B cell (primary cell): ENCODE measurements at regions not wholly inside any gene's neighbourhood (a gene's known extent, or its start where the extent isn't known, plus 50 kb on each side); places are given as distances from the start of the nearest gene placed in this dataset.

Source experiments
- ATAC-seq: fragments of 200-7000 bp; cut with Tn5 transposase; one replicate; pipeline ENCODE4 v1.10.0; 2021; ENCODE audit warnings: low read depth, mild to moderate bottlenecking, moderate number of reproducible peaks, moderate library complexity
- CTCF ChIA-PET: fragments of 350-600 bp; sonication (Branson Sonifier 250); formaldehyde crosslinking; loops from one replicate; lab custom pipeline; 2021; ENCODE audit warnings: antibody characterized with exemption, inconsistent platforms; lab: Charles Lee
- POLR2A ChIA-PET: fragments of 350-600 bp; sonication (Branson Sonifier 250); formaldehyde crosslinking; loops from one replicate; lab custom pipeline; 2021; ENCODE audit warnings: antibody characterized with exemption; lab: Charles Lee
- DNase-seq: peaks from one replicate; pipeline ENCODE4 v3.0.0; 2013
- H2AFZ ChIP-seq: 2 replicates; pipeline ENCODE4 v1.6.1; 2012; ENCODE audit warnings: mild to moderate bottlenecking, low read depth, low read length; ENCODE audit not compliant: insufficient read depth, poor library complexity, severe bottlenecking
- H3K27ac ChIP-seq, 2 donors: 1 replicate in 1 of 2; 2 replicates in 1 of 2; pipeline ENCODE4 v1.5.1; 2012 to 2013; ENCODE audit warnings: low read length in 2 of 2, mild to moderate bottlenecking in 2 of 2, moderate library complexity in 1 of 2
- H3K27me3 ChIP-seq, 4 experiments: fragments of 200-600 bp in 1 of 4; sonication (generic) in 1 of 4; replicated peaks in 1 of 4; 1 replicate in 2 of 4; 2 replicates in 2 of 4; pipeline versions ENCODE4 v1.6.1 to v1.7.0; 2013 to 2016; ENCODE audit warnings: low read length in 3 of 4, mild to moderate bottlenecking in 2 of 4, mixed read lengths in 1 of 4, moderate library complexity in 1 of 4; ENCODE audit not compliant: insufficient read depth in 4 of 4, control insufficient read depth in 3 of 4; ENCODE audit errors: control extremely low read depth in 1 of 4
- H3K36me3 ChIP-seq, 2 experiments: replicated peaks in 1 of 2; 1 replicate in 1 of 2; 2 replicates in 1 of 2; pipeline versions ENCODE4 v1.6.1 to v1.7.1; 2013; ENCODE audit warnings: low read length in 1 of 2; ENCODE audit not compliant: insufficient read depth in 2 of 2, control insufficient read depth in 1 of 2; ENCODE audit errors: control extremely low read depth in 1 of 2, extremely low read depth in 1 of 2
- H3K4me1 ChIP-seq, 2 donors: fragments of 200-600 bp in 1 of 2; sonication (generic) in 1 of 2; 1 replicate in 1 of 2; 2 replicates in 1 of 2; pipeline versions ENCODE4 v1.5.1 to v1.6.1; 2013 to 2017; ENCODE audit warnings: low read length in 2 of 2; ENCODE audit not compliant: control insufficient read depth in 2 of 2, insufficient read depth in 2 of 2
- H3K4me2 ChIP-seq: replicated peaks from 2 replicates; pipeline ENCODE3; 2012; ENCODE audit warnings: mild to moderate bottlenecking, low read depth, low read length; ENCODE audit not compliant: poor library complexity, severe bottlenecking
- H3K4me3 ChIP-seq, 5 experiments: fragments of 200-600 bp in 1 of 5; sonication (generic) in 1 of 5; 1 replicate in 3 of 5; 2 replicates in 2 of 5; pipeline versions ENCODE4 v1.5.1 to v1.7.0; 2011 to 2016; ENCODE audit warnings: low read length in 4 of 5, mild to moderate bottlenecking in 4 of 5, low read depth in 2 of 5, control low read depth in 1 of 5, moderate library complexity in 1 of 5; ENCODE audit not compliant: insufficient read depth in 1 of 5; ENCODE audit errors: control extremely low read depth in 1 of 5, extremely low read depth in 1 of 5
- H3K79me2 ChIP-seq: fragments of 200-600 bp; sonication (generic); one replicate; pipeline ENCODE4 v1.6.0; 2016; ENCODE audit warnings: low read length; ENCODE audit not compliant: control insufficient read depth, insufficient read depth
- H3K9ac ChIP-seq: fragments of 200-600 bp; sonication (generic); 2 replicates; pipeline ENCODE4 v1.6.1; 2017; ENCODE audit warnings: mild to moderate bottlenecking, low read length, moderate library complexity
- H3K9me3 ChIP-seq, 3 donors: one replicate each; pipeline versions ENCODE4 v1.6.1 to v1.7.1; 2013; ENCODE audit warnings: low read length in 2 of 3; ENCODE audit not compliant: control insufficient read depth in 2 of 3, insufficient read depth in 1 of 3; ENCODE audit errors: control extremely low read depth in 1 of 3
- H4K20me1 ChIP-seq: 2 replicates; pipeline ENCODE4 v1.6.0; 2012; ENCODE audit warnings: mild to moderate bottlenecking, low read length; ENCODE audit not compliant: insufficient read depth, control insufficient read depth, poor library complexity, severe bottlenecking
- H3K27ac Mint-ChIP-seq: one replicate; pipeline ENCODE4 v1.8.0; 2021; ENCODE audit warnings: mixed read lengths
- H3K27me3 Mint-ChIP-seq: one replicate; pipeline ENCODE4 v1.8.0; 2021; ENCODE audit warnings: mixed read lengths
- H3K4me1 Mint-ChIP-seq: one replicate; pipeline ENCODE4 v1.8.0; 2021; ENCODE audit warnings: mixed read lengths
- H3K4me3 Mint-ChIP-seq: one replicate; pipeline ENCODE4 v1.8.0; 2021; ENCODE audit warnings: mixed read lengths
- H3K9me3 Mint-ChIP-seq: one replicate; pipeline ENCODE4 v1.8.0; 2022; ENCODE audit warnings: mixed read lengths; ENCODE audit not compliant: insufficient read depth
- EZH2 ChIP-seq: IDR thresholded peaks from 2 replicates; pipeline ENCODE4 v1.6.1; 2012; ENCODE audit warnings: borderline replicate concordance, low read depth, mild to moderate bottlenecking, moderate library complexity, low read length; ENCODE audit not compliant: insufficient read depth, poor library complexity, severe bottlenecking
- WGBS: methylation state at CpG from one replicate; pipeline ENCODE4 v1.1.5; 2013; ENCODE audit warnings: missing lambda C conversion rate; ENCODE audit not compliant: insufficient coverage; 5-methylcytosine and 5-hydroxymethylcytosine counted together
- intact Hi-C: fragments of 100-400 bp; cut with micrococcal nuclease; formaldehyde crosslinking; loops from one replicate; pipeline ENCODE4 v1.10.0; 2022
- TF ChIP-seq, protein P1 (sequence below): fragments of 200-600 bp; IDR thresholded peaks from one replicate; pipeline ENCODE4 v1.8.0; 2022; ENCODE audit warnings: antibody characterized with exemption, mild to moderate bottlenecking

DNA sequence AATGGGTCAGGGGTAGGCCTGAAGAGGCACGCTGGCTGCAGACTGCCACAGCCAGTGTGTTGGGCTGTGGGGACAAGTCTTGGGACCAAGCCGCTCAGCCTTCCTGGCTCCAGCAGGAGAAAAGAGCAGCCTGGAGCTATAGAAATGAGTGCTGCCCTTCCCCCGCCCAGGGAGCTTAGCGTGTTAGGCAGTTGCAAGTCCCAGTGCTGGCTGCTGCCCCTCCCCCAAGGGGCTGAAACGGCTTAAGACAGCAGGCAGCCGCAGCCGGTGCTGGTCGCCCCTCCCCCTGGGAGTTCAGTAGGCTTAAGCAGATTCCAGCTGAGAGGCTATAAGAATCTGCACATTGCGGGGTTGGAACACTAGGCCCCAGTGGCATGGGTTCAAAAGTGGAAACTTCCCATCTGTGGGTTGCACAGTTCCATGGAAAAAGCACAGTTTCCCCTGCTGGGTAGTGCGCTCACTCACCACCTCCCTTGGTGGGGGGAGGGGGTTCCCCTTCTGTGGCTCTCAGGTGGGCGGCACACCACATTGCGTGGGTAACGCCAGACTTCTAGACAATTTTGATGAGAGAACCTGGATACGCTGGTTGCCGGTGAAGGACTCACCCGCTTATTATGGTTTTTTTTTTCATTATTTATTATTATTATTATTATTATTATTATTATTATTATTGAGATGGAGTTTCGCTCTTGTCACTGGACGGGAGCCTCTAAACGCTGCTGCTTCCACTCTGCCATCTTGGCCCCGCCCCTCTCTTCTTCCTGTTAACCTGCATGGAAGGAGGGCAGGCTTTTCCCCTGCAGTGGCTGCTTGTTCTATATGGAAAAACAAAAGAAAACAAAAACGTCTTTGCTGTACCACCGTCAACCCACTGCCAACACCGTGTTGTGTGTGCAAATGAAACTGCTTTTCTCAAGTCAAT lies 151.1 kb downstream of the CXCL12 start:
- H3K4me3 ChIP-seq: no peak overlapping the region
- DNase-seq: no peak
- H3K27me3 ChIP-seq: no peaks in the 10 kb centered on the region
- no peak overlapping the region for H3K4me3 Mint-ChIP-seq
- no peak overlapping the region for H3K4me2 ChIP-seq
- H3K79me2 ChIP-seq: no peaks in the 10 kb centered on the region
- peaks cover 0 to 13% (median 0%) of the 10 kb centered on the region in 3 donors for H3K9me3 ChIP-seq
- TF ChIP-seq, protein P1, sequence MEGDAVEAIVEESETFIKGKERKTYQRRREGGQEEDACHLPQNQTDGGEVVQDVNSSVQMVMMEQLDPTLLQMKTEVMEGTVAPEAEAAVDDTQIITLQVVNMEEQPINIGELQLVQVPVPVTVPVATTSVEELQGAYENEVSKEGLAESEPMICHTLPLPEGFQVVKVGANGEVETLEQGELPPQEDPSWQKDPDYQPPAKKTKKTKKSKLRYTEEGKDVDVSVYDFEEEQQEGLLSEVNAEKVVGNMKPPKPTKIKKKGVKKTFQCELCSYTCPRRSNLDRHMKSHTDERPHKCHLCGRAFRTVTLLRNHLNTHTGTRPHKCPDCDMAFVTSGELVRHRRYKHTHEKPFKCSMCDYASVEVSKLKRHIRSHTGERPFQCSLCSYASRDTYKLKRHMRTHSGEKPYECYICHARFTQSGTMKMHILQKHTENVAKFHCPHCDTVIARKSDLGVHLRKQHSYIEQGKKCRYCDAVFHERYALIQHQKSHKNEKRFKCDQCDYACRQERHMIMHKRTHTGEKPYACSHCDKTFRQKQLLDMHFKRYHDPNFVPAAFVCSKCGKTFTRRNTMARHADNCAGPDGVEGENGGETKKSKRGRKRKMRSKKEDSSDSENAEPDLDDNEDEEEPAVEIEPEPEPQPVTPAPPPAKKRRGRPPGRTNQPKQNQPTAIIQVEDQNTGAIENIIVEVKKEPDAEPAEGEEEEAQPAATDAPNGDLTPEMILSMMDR: no peak
- no peak for TF ChIP-seq EZH2
- no peaks in the 10 kb centered on the region for H3K4me1 ChIP-seq
- intact Hi-C loops: no loop called here
- H3K27me3 Mint-ChIP-seq: no peaks in the 10 kb centered on the region
- ATAC-seq: no peak
- ChIA-PET POLR2A (no interaction called here), CTCF (no interaction called here)
- WGBS: 56% methylated on average over 12 of the region's 23 CpGs
- H2AFZ ChIP-seq: no peak overlapping the region
- no peak overlapping the region for H3K9ac ChIP-seq
- H4K20me1 ChIP-seq: no peaks in the 10 kb centered on the region
- no peaks in the 10 kb centered on the region for H3K4me1 Mint-ChIP-seq
- H3K27ac ChIP-seq: no peak overlapping the region
- no peak overlapping the region for H3K27ac Mint-ChIP-seq
- H3K36me3 ChIP-seq: no peaks in the 10 kb centered on the region
- peaks cover 4% of the 10 kb centered on the region for H3K9me3 Mint-ChIP-seq

DNA sequence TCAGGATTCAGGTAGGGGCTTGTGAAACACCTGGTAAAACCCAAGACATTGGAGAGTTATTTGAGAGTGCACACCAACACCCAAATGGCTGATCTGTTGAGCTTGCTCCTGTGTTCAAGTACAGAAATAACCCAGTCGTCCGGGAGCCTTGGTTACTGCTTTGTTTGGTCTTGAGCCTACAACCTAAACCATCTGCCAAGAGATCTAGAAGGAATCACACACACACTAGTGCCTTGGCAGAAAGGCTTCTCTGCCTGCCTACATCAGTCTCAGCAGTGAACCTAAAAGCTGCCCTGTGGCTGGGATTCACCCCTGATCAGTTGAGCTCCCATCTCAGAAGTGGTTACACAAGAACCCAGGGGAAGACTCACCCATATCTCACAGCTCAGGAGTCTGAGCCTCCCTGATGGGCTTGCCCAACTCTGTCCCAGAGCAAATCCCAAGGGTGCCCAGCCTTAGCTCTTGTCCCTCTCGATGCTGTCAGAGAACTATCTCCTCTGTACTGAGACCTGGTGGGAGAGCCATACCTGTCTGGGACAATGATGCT lies 167.6 kb downstream of the CXCL12 start:
- no peaks in the 10 kb centered on the region for H3K36me3 ChIP-seq
- no peaks in the 10 kb centered on the region for H3K4me1 Mint-ChIP-seq
- WGBS: 90% methylated on average over 3 of the region's 3 CpGs
- CTCF ChIA-PET: no interaction called here
- H3K27me3 ChIP-seq: no peaks in the 10 kb centered on the region
- peaks cover 0 to 12% (median 4%) of the 10 kb centered on the region in 3 donors for H3K9me3 ChIP-seq
- POLR2A ChIA-PET: no interaction called here
- H3K4me1 ChIP-seq: no peaks in the 10 kb centered on the region
- DNase-seq (no peak), ATAC-seq (no peak)
- H3K79me2 ChIP-seq: no peaks in the 10 kb centered on the region
- no peak overlapping the region for H3K27ac ChIP-seq
- TF ChIP-seq, protein P1: no peak
- no peak for TF ChIP-seq EZH2
- H3K9ac ChIP-seq: no peak overlapping the region
- H3K27me3 Mint-ChIP-seq: no peaks in the 10 kb centered on the region
- no peak overlapping the region for H3K27ac Mint-ChIP-seq
- H4K20me1 ChIP-seq: no peaks in the 10 kb centered on the region
- no peak overlapping the region for H3K4me3 Mint-ChIP-seq
- peaks cover 2% of the 10 kb centered on the region for H3K9me3 Mint-ChIP-seq
- H3K4me2 ChIP-seq: no peak overlapping the region
- H3K4me3 ChIP-seq: no peak overlapping the region
- no peak overlapping the region for H2AFZ ChIP-seq
- intact Hi-C loops: no loop called here
